CD4-positive, CD25-positive, alpha-beta regulatory T cell (primary cell): ENCODE measurements at regions not wholly inside any gene's neighbourhood (a gene's known extent, or its start where the extent isn't known, plus 50 kb on each side); places are given as distances from the start of the nearest gene placed in this dataset.

ENCODE experiments used
- ATAC-seq, 2 donors: fragments of 150-1000 bp; cut with Tn5 transposase; one replicate each; pipeline ENCODE4 v1.10.0; 2021; ENCODE audit warnings: low read depth in 2 of 2, moderate number of reproducible peaks in 2 of 2, moderate library complexity in 1 of 2
- DNase-seq, 3 donors: peaks; one replicate each; pipeline versions ENCODE4 v3.0.0 to v3.0.0-alpha.2; 2012 to 2022; ENCODE audit warnings: mixed read lengths in 1 of 3
- H3K27ac ChIP-seq: one replicate; pipeline ENCODE4 v1.7.0; 2013; ENCODE audit warnings: mild to moderate bottlenecking, low read length; ENCODE audit not compliant: insufficient read depth, poor library complexity, severe bottlenecking
- H3K27me3 ChIP-seq: one replicate; pipeline ENCODE4 v1.7.0; 2013; ENCODE audit warnings: low read length; ENCODE audit not compliant: control insufficient read depth, insufficient read depth
- H3K36me3 ChIP-seq: one replicate; pipeline ENCODE4 v1.7.0; 2013; ENCODE audit warnings: mild to moderate bottlenecking, low read length, moderate library complexity; ENCODE audit not compliant: control insufficient read depth, insufficient read depth
- H3K4me1 ChIP-seq: 2 replicates; pipeline ENCODE4 v1.7.0; 2013; ENCODE audit warnings: mild to moderate bottlenecking, low read length; ENCODE audit not compliant: insufficient read depth, control insufficient read depth, poor library complexity, severe bottlenecking
- H3K4me3 ChIP-seq: one replicate; pipeline ENCODE4 v1.7.0; 2013; ENCODE audit warnings: low read depth, mild to moderate bottlenecking, low read length, moderate library complexity
- H3K9me3 ChIP-seq, 2 experiments: 1 replicate in 1 of 2; 2 replicates in 1 of 2; pipeline ENCODE4 v1.7.0; 2013; ENCODE audit warnings: low read length in 2 of 2, mild to moderate bottlenecking in 1 of 2, moderate library complexity in 1 of 2; ENCODE audit not compliant: control insufficient read depth in 2 of 2
- H3K27ac Mint-ChIP-seq, 3 donors: one replicate each; pipeline ENCODE4 v1.8.0; 2020 to 2022; ENCODE audit warnings: mild to moderate bottlenecking in 3 of 3, mixed read lengths in 3 of 3, moderate library complexity in 2 of 3
- H3K27me3 Mint-ChIP-seq: one replicate; pipeline ENCODE4 v1.8.0; 2022; ENCODE audit warnings: mild to moderate bottlenecking, mixed read lengths
- H3K36me3 Mint-ChIP-seq: one replicate; pipeline ENCODE4 v1.8.0; 2020; ENCODE audit warnings: mixed read lengths
- H3K4me1 Mint-ChIP-seq, 4 donors: one replicate each; pipeline ENCODE4 v1.8.0; 2020 to 2022; ENCODE audit warnings: mixed read lengths in 4 of 4, mild to moderate bottlenecking in 1 of 4
- H3K4me3 Mint-ChIP-seq, 4 donors: one replicate each; pipeline ENCODE4 v1.8.0; 2020 to 2022; ENCODE audit warnings: mild to moderate bottlenecking in 4 of 4, mixed read lengths in 4 of 4, moderate library complexity in 3 of 4
- H3K9me3 Mint-ChIP-seq, 7 donors: one replicate each; pipeline ENCODE4 v1.8.0; 2020 to 2022; ENCODE audit warnings: mixed read lengths in 7 of 7, mild to moderate bottlenecking in 3 of 7, moderate library complexity in 2 of 7

DNA sequence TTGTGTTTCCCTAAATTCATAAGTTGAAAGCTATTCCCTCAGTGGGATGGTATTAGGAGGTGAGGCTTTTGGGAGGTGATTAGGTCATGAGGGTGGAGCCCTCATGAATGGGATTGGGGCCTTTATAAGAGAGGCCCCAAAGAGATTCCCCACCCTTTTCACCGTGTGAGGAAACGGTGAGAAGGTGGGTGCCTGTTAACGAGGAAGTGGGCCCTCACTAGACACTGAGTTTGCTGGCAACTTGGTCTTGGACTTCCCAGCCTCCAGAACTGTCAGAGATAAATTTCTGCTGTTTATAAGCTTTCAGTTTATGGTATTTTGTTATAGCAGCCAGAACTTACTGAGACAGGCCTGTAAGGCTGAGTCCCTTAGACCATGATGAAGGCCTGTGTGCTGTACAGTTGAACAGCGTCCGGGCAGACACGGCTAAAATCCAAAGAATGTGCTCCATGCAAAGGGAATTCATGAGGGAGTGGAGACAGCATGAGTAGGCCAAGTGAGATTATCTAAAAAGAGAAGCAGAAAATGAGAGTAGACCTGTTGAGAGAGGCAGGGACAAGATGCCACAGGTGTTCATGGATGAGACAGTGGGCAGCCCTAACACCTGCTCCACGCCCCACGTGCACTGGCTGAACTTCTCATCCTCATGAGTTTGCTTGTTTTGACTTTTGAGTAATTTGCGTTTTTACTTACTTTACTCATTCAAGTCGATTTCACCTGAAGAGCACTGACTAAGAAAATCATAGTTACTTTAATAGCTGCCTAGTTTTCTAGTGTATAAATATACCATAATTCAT lies 66.9 kb upstream of the SFMBT2 start:
- Mint-ChIP-seq H3K9me3 (no peaks in the 10 kb centered on the region), H3K4me1 (peaks cover 21 to 63% (median 45%) of the 10 kb centered on the region in 4 donors), H3K27me3 (no peaks in the 10 kb centered on the region), H3K27ac (peak overlapping the region in 2 of 3 donors; percentile 26 to 96), H3K36me3 (no peaks in the 10 kb centered on the region), H3K4me3 (no peak overlapping the region)
- H3K4me3 ChIP-seq = no peak overlapping the region
- no peaks in the 10 kb centered on the region for H3K36me3 ChIP-seq
- ATAC-seq (no peak), DNase-seq (no peak)
- H3K4me1 ChIP-seq = peaks cover 47% of the 10 kb centered on the region
- H3K27me3 ChIP-seq = no peaks in the 10 kb centered on the region
- H3K27ac ChIP-seq = no peak overlapping the region
- H3K9me3 ChIP-seq = no peaks in the 10 kb centered on the region

DNA sequence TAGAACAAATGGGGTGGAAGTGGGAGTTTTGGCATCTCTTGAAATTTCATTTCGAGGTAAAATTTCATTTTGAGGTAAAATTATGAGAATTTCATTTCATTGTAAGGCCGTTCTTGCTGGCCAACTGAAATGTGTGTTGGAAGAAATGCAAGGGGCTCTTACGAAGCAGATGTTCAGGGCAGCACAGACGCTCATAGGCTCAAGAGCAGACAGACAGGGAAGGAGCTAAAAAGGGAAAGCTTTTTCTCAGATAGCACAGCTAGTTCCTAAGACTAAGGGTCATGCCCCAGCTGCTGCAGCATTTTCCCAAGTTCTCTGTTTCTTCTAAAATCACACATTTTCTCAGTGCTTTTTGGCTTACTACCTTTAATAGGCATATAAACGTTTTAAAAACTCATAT lies 65.1 kb upstream of the SFMBT2 start:
- H3K36me3 Mint-ChIP-seq = no peaks in the 10 kb centered on the region
- Histone ChIP-seq H3K36me3 (no peaks in the 10 kb centered on the region), H3K9me3 (no peaks in the 10 kb centered on the region), H3K4me1 (peaks cover 47% of the 10 kb centered on the region), H3K27ac (no peak overlapping the region), H3K27me3 (no peaks in the 10 kb centered on the region), H3K4me3 (no peak overlapping the region)
- ATAC-seq (no peak), DNase-seq (no peak)
- no peak overlapping the region for H3K4me3 Mint-ChIP-seq
- H3K4me1 Mint-ChIP-seq = peaks cover 19 to 67% (median 43%) of the 10 kb centered on the region in 4 donors
- no peaks in the 10 kb centered on the region for H3K27me3 Mint-ChIP-seq
- no peak overlapping the region for H3K27ac Mint-ChIP-seq
- H3K9me3 Mint-ChIP-seq = no peaks in the 10 kb centered on the region

DNA sequence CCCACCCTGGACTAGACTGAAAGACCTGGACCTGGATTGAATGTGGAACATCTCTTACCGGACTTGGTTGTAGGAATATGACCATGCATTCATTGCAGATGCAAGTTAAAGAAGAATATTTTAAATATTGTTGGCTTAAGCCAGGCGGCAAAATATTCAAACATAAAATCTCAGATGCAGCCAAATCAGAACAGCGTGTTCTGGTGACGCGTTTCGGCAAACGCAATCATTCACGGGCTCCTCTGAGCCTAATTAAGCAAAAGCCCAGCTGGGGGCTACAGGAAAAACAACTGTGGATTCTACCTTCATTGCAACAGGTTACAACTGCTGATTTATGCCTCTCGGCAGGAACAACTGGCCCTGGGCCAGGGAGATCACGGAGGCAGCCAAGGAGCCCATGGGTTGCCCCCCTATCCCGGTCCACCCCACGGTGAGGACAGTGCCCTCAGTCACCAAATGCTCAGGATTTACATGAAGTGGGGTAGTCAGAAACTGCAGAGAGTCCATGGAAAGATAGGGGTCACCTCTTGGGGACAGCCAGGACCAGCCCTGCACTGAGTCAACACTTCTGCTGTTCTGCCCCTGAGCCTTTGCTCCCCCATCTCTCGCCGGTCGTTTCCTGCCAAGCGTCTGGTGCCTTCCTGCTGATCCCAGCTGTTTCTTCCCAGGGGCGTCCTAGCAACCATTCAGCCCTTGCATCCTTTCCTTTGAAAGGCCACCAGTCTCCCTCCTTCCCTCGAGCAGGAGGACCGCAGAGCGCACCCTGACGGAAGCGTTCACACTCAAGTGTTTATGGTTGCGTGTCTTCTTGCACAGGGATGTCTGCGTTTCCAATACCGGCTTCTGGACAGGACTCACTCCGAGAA lies 64.4 kb upstream of the SFMBT2 start:
- Histone ChIP-seq H3K27ac (no peak overlapping the region), H3K4me3 (no peak overlapping the region), H3K27me3 (no peaks in the 10 kb centered on the region), H3K36me3 (no peaks in the 10 kb centered on the region), H3K9me3 (no peaks in the 10 kb centered on the region), H3K4me1 (peaks cover 40% of the 10 kb centered on the region)
- no peaks in the 10 kb centered on the region for H3K36me3 Mint-ChIP-seq
- H3K27ac Mint-ChIP-seq = no peak overlapping the region
- H3K4me1 Mint-ChIP-seq = peaks cover 15 to 66% (median 40%) of the 10 kb centered on the region in 4 donors
- DNase-seq (no peak), ATAC-seq (no peak)
- no peak overlapping the region for H3K4me3 Mint-ChIP-seq
- H3K9me3 Mint-ChIP-seq = no peaks in the 10 kb centered on the region
- no peaks in the 10 kb centered on the region for H3K27me3 Mint-ChIP-seq

DNA sequence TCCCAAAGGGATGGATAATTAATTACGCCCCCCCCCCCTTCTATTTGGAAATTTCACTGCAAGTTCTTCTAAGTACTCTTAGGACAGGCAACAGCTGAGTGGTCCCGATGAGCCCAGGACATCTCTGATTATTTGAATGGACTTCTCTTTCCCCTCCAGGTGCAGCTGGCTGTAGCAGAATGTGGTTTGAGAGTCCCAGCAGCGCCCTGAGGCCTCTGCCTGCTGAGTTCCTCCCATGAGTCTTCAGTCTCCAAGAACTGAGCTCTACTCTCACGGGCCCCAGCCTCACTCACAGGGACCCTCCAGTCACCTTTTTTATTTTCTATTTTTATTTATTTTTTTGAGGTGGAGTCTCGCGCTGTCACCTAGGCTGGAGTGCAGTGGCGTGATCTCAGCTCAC lies 63.6 kb upstream of the SFMBT2 start:
- Mint-ChIP-seq H3K9me3 (no peaks in the 10 kb centered on the region), H3K4me1 (peaks cover 15 to 59% (median 34%) of the 10 kb centered on the region in 4 donors), H3K27ac (no peak overlapping the region), H3K27me3 (no peaks in the 10 kb centered on the region), H3K4me3 (no peak overlapping the region), H3K36me3 (no peaks in the 10 kb centered on the region)
- Histone ChIP-seq H3K4me1 (peaks cover 31% of the 10 kb centered on the region), H3K27me3 (no peaks in the 10 kb centered on the region), H3K9me3 (no peaks in the 10 kb centered on the region), H3K27ac (no peak overlapping the region), H3K4me3 (no peak overlapping the region), H3K36me3 (no peaks in the 10 kb centered on the region)
- no peak for DNase-seq
- no peak for ATAC-seq

DNA sequence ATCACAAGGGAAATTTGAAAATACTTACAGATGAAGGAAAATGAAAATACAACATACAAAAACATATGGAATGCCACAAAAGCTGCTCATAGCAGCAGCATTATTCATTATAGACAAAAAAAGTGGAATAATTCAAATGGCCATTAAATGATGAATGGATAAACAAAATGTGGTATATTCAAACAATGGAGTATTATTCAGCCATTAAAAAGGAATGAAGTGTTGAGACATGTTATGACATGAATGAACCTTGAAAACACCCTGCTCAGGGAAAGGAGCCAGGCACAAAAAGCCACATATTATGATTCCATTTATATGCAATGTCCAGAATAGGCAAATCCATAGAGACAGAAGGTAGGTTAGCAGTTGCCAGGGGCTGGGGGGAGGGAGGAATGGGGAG lies 62.6 kb upstream of the SFMBT2 start:
- no peaks in the 10 kb centered on the region for H3K9me3 ChIP-seq
- Mint-ChIP-seq H3K4me3 (no peak overlapping the region), H3K27ac (no peak overlapping the region), H3K9me3 (no peaks in the 10 kb centered on the region), H3K4me1 (peaks cover 6 to 50% (median 27%) of the 10 kb centered on the region in 4 donors), H3K27me3 (no peaks in the 10 kb centered on the region), H3K36me3 (no peaks in the 10 kb centered on the region)
- no peak overlapping the region for H3K27ac ChIP-seq
- H3K4me1 ChIP-seq = peaks cover 22% of the 10 kb centered on the region
- DNase-seq = no peak
- H3K36me3 ChIP-seq = no peaks in the 10 kb centered on the region
- H3K4me3 ChIP-seq = no peak overlapping the region
- ATAC-seq = no peak
- H3K27me3 ChIP-seq = no peaks in the 10 kb centered on the region

DNA sequence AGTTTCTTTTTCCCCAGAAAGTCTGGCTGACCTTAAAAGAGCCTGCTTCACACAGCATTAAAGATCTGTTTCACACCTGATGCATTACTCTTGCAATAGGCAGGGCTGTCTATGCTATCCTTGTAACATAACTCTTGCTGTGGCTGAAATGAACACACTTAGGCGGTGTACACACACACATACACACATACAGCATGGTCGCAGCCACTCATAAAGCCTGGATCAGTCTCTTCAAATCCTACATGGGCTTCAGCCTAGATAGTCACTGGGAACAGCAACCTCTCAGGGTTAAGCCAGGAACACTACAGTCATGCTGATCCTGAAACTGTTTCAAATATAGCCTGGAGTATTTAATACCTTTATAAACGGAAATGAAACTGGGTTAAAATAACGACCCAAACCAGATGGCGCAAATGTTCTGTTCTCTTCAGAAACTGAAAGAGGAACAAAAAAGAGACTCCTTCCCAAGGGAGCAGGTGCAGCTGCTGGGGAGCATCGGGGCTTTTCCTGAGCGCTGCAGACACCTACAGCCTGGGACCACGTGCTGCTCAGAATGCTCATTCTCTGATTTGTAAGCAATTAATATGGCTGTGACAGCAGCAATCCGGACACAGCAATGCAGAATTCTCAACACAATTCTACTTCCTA lies 61.0 kb upstream of the SFMBT2 start:
- peak overlapping the region; percentile 51 to 91 (median 86) for H3K4me3 Mint-ChIP-seq
- peak overlapping the region; percentile 39 to 90 (median 87) for H3K27ac Mint-ChIP-seq
- no peaks in the 10 kb centered on the region for H3K27me3 Mint-ChIP-seq
- H3K27me3 ChIP-seq = no peaks in the 10 kb centered on the region
- ATAC-seq = peak; percentile 55 to 64
- H3K9me3 Mint-ChIP-seq = no peaks in the 10 kb centered on the region
- H3K4me1 Mint-ChIP-seq = peaks cover 5 to 36% (median 20%) of the 10 kb centered on the region in 4 donors
- H3K36me3 ChIP-seq = no peaks in the 10 kb centered on the region
- no peaks in the 10 kb centered on the region for H3K9me3 ChIP-seq
- H3K4me1 ChIP-seq = peaks cover 17% of the 10 kb centered on the region
- peak overlapping the region; percentile 74 for H3K4me3 ChIP-seq
- H3K27ac ChIP-seq = no peak overlapping the region
- DNase-seq = peak in 1 of 3 donors; percentile 26
- no peaks in the 10 kb centered on the region for H3K36me3 Mint-ChIP-seq

DNA sequence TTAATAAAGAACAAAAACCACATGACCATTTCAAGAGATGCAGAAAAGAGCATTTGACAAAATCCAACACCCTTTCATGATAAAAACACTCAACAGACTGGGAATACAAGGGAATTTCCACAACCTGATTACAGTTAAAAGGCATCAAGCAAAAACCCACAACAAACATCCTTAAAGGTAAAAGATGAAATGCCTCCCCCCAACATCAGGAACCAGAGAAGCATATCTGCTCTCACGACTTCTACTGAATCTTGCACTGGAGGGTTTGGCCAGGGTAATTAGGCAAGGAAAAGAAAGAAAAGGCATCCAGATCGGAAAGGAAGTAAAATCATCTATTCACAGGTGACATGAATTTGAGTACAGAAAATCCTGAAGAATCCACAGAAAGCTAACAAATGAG lies 59.5 kb upstream of the SFMBT2 start:
- H3K4me3 ChIP-seq = no peak overlapping the region
- no peaks in the 10 kb centered on the region for H3K9me3 Mint-ChIP-seq
- peaks cover 5 to 36% (median 20%) of the 10 kb centered on the region in 4 donors for H3K4me1 Mint-ChIP-seq
- ATAC-seq (no peak), DNase-seq (no peak)
- H3K4me3 Mint-ChIP-seq = peak overlapping the region in 3 of 4 donors; percentile 14 to 77 (median 17)
- H3K27ac Mint-ChIP-seq = no peak overlapping the region
- H3K9me3 ChIP-seq = no peaks in the 10 kb centered on the region
- H3K36me3 Mint-ChIP-seq = no peaks in the 10 kb centered on the region
- no peak overlapping the region for H3K27ac ChIP-seq
- H3K36me3 ChIP-seq = no peaks in the 10 kb centered on the region
- H3K27me3 Mint-ChIP-seq = peaks cover 6% of the 10 kb centered on the region
- peaks cover 17% of the 10 kb centered on the region for H3K4me1 ChIP-seq
- no peaks in the 10 kb centered on the region for H3K27me3 ChIP-seq
